ENCODE measurements at regions not wholly inside any gene's neighbourhood (a gene's known extent, or its start where the extent isn't known, plus 50 kb on each side); places are given as distances from the start of the nearest gene placed in this dataset.
"Not testable (repeated sequence)": the region's sequence is repeated elsewhere in the genome, so short reads cannot be mapped to it uniquely, and the experiment has no call there.

- no peaks in the 10 kb centered on the region for H3K36me3 Mint-ChIP-seq (ENCODE audit: unreplicated experiment)
- no peak for DNase-seq (ENCODE audit: extremely low spot score, unreplicated experiment)
- no peak for TF ChIP-seq CTCF (IDR thresholded peaks at IDR 0.05)
- H3K4me1 Mint-ChIP-seq (ENCODE audit: unreplicated experiment) = no peaks in the 10 kb centered on the region
- no peak overlapping the region for H3K27ac Mint-ChIP-seq (ENCODE audit: unreplicated experiment)
- H3K27me3 Mint-ChIP-seq (ENCODE audit: unreplicated experiment) = no peaks in the 10 kb centered on the region
- H3K9me3 Mint-ChIP-seq (ENCODE audit: unreplicated experiment) = peaks cover 40% of the 10 kb centered on the region
- no peak overlapping the region for H3K4me3 Mint-ChIP-seq (ENCODE audit: unreplicated experiment)
These were observed 922.0 kb downstream of the NLGN4X start for GRCh38 chrX:5306654-5307121.

- no peak for DNase-seq (ENCODE audit: extremely low spot score, unreplicated experiment)
- no peak for TF ChIP-seq CTCF (IDR thresholded peaks at IDR 0.05)
- no peaks in the 10 kb centered on the region for H3K4me1 Mint-ChIP-seq (ENCODE audit: unreplicated experiment)
- no peak overlapping the region for H3K4me3 Mint-ChIP-seq (ENCODE audit: unreplicated experiment)
- no peaks in the 10 kb centered on the region for H3K36me3 Mint-ChIP-seq (ENCODE audit: unreplicated experiment)
- no peak overlapping the region for H3K27ac Mint-ChIP-seq (ENCODE audit: unreplicated experiment)
- H3K9me3 Mint-ChIP-seq (ENCODE audit: unreplicated experiment) = peaks cover 40% of the 10 kb centered on the region
- no peaks in the 10 kb centered on the region for H3K27me3 Mint-ChIP-seq (ENCODE audit: unreplicated experiment)
These were observed 923.2 kb downstream of the NLGN4X start for GRCh38 chrX:5305452-5305851.

- Mint-ChIP-seq H3K4me1 (ENCODE audit: unreplicated experiment) (no peaks in the 10 kb centered on the region), H3K9me3 (ENCODE audit: unreplicated experiment) (peaks cover 31% of the 10 kb centered on the region), H3K4me3 (ENCODE audit: unreplicated experiment) (no peak overlapping the region), H3K27ac (ENCODE audit: unreplicated experiment) (no peak overlapping the region), H3K27me3 (ENCODE audit: unreplicated experiment) (no peaks in the 10 kb centered on the region), H3K36me3 (ENCODE audit: unreplicated experiment) (no peaks in the 10 kb centered on the region)
- no peak for DNase-seq (ENCODE audit: extremely low spot score, unreplicated experiment)
- no peak for TF ChIP-seq CTCF (IDR thresholded peaks at IDR 0.05)
These were observed 933.7 kb downstream of the NLGN4X start for GRCh38 chrX:5295004-5295403.

- Mint-ChIP-seq H3K27me3 (ENCODE audit: unreplicated experiment) (no peaks in the 10 kb centered on the region), H3K27ac (ENCODE audit: unreplicated experiment) (no peak overlapping the region), H3K4me3 (ENCODE audit: unreplicated experiment) (no peak overlapping the region), H3K9me3 (ENCODE audit: unreplicated experiment) (peaks cover 46% of the 10 kb centered on the region), H3K36me3 (ENCODE audit: unreplicated experiment) (no peaks in the 10 kb centered on the region), H3K4me1 (ENCODE audit: unreplicated experiment) (no peaks in the 10 kb centered on the region)
- TF ChIP-seq CTCF (IDR thresholded peaks at IDR 0.05) = no peak
- no peak for DNase-seq (ENCODE audit: extremely low spot score, unreplicated experiment)
These were observed 938.0 kb downstream of the NLGN4X start for GRCh38 chrX:5290635-5291034.

- not testable (repeated sequence) for DNase-seq (ENCODE audit: extremely low spot score, unreplicated experiment); H3K4me3 Mint-ChIP-seq (ENCODE audit: unreplicated experiment); H3K36me3 Mint-ChIP-seq (ENCODE audit: unreplicated experiment); H3K27me3 Mint-ChIP-seq (ENCODE audit: unreplicated experiment); H3K27ac Mint-ChIP-seq (ENCODE audit: unreplicated experiment); H3K4me1 Mint-ChIP-seq (ENCODE audit: unreplicated experiment)
- H3K9me3 Mint-ChIP-seq (ENCODE audit: unreplicated experiment) = peaks cover 53% of the 10 kb centered on the region
These were observed 938.7 kb downstream of the NLGN4X start for GRCh38 chrX:5289949-5290348.

- H3K27ac Mint-ChIP-seq (ENCODE audit: unreplicated experiment) = no peak overlapping the region
- H3K27me3 Mint-ChIP-seq (ENCODE audit: unreplicated experiment) = no peaks in the 10 kb centered on the region
- TF ChIP-seq CTCF (IDR thresholded peaks at IDR 0.05) = no peak
- no peaks in the 10 kb centered on the region for H3K4me1 Mint-ChIP-seq (ENCODE audit: unreplicated experiment)
- peaks cover 39% of the 10 kb centered on the region for H3K9me3 Mint-ChIP-seq (ENCODE audit: unreplicated experiment)
- H3K4me3 Mint-ChIP-seq (ENCODE audit: unreplicated experiment) = no peak overlapping the region
- DNase-seq (ENCODE audit: extremely low spot score, unreplicated experiment) = no peak
- H3K36me3 Mint-ChIP-seq (ENCODE audit: unreplicated experiment) = no peaks in the 10 kb centered on the region
These were observed 949.8 kb downstream of the NLGN4X start for GRCh38 chrX:5278908-5279307.
